ENCODE measurements at regions not wholly inside any gene's neighbourhood (a gene's known extent, or its start where the extent isn't known, plus 50 kb on each side); places are given as distances from the start of the nearest gene placed in this dataset.

GRCh38 chr6:104613416-104614001 is 246.2 kb downstream of the HACE1 start:
- DNase-seq (no peak), ATAC-seq (no peak)
- Histone ChIP-seq H3K36me3 (ENCODE audit: low read depth) (no peaks in the 10 kb centered on the region), H3K9me3 (no peaks in the 10 kb centered on the region), H3K4me1 (ENCODE audit: low read depth) (no peaks in the 10 kb centered on the region), H3K4me3 (no peak overlapping the region)
- intact Hi-C loops (cut with DNase I, micrococcal nuclease) = no loop called here
- TF ChIP-seq CTCF (IDR thresholded peaks at IDR 0.05) = no peak

DNA sequence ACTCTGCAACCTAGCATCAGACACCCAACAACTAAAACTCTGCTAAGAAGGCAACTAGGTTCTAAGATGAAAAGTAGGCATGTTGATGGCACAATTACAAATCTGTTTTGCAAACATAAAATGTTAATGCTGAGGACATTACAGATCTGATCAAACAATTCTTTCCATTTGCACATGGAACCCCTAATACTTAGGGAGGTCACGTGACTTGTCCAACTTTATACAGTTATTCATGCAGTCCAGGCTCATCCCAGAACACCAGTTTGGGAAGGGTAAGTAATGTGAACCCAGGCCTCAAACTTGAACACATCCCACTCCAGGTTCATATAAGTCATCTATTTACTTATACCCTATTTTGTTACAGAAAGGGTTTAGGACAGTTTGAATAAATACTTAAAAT is 247.2 kb downstream of the HACE1 start:
- no peak for TF ChIP-seq CTCF (IDR thresholded peaks at IDR 0.05)
- Histone ChIP-seq H3K4me1 (ENCODE audit: low read depth) (no peaks in the 10 kb centered on the region), H3K4me3 (no peak overlapping the region), H3K9me3 (no peaks in the 10 kb centered on the region), H3K36me3 (ENCODE audit: low read depth) (no peaks in the 10 kb centered on the region)
- ATAC-seq (no peak), DNase-seq (no peak)
- intact Hi-C loops (cut with DNase I, micrococcal nuclease) = no loop called here

DNA sequence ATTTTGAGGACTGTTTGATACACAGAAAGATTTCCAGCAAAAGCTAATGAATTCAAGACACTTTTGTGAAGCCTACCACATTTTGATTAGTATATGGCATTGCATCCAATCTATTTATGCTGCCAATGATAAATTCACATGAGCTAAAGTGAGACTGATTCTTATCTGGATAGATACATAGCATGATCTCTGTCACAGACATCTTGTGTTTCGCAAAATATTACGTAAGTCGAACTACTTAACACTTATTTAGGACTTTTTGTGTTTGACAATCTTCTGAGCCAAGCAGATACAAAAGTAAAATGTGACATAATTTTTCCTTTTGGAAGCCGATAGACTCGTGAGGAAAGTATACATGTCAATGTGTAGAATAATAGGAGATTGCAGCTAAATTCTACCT is 251.6 kb downstream of the HACE1 start:
- H3K4me3 ChIP-seq = no peak overlapping the region
- no peak for TF ChIP-seq CTCF (IDR thresholded peaks at IDR 0.05)
- intact Hi-C loops (cut with DNase I, micrococcal nuclease) = no loop called here
- H3K9me3 ChIP-seq = no peaks in the 10 kb centered on the region
- no peak for ATAC-seq
- no peaks in the 10 kb centered on the region for H3K36me3 ChIP-seq (ENCODE audit: low read depth)
- no peak for DNase-seq
- H3K4me1 ChIP-seq (ENCODE audit: low read depth) = no peaks in the 10 kb centered on the region

GRCh38 chr6:104607501-104607900 is 252.2 kb downstream of the HACE1 start:
- H3K4me3 ChIP-seq = no peak overlapping the region
- no peaks in the 10 kb centered on the region for H3K36me3 ChIP-seq (ENCODE audit: low read depth)
- ATAC-seq = peak; percentile 93
- DNase-seq = peak in 1 of 3 donors; percentile 20
- no peak for TF ChIP-seq CTCF (IDR thresholded peaks at IDR 0.05)
- no peaks in the 10 kb centered on the region for H3K9me3 ChIP-seq
- H3K4me1 ChIP-seq (ENCODE audit: low read depth) = no peaks in the 10 kb centered on the region
- intact Hi-C loops (cut with DNase I, micrococcal nuclease) = no loop called here

- H3K36me3 ChIP-seq (ENCODE audit: low read depth) = no peaks in the 10 kb centered on the region
- DNase-seq = peak in 2 of 3 donors; percentile 16 to 27
- no peak overlapping the region for H3K4me3 ChIP-seq
- intact Hi-C loops (cut with DNase I, micrococcal nuclease) = no loop called here
- no peaks in the 10 kb centered on the region for H3K9me3 ChIP-seq
- no peaks in the 10 kb centered on the region for H3K4me1 ChIP-seq (ENCODE audit: low read depth)
- peak; percentile 85 for ATAC-seq
- TF ChIP-seq CTCF (IDR thresholded peaks at IDR 0.05) = no peak
Observed at GRCh38 chr6:104606361-104606760, 253.4 kb downstream of the HACE1 start.

DNA sequence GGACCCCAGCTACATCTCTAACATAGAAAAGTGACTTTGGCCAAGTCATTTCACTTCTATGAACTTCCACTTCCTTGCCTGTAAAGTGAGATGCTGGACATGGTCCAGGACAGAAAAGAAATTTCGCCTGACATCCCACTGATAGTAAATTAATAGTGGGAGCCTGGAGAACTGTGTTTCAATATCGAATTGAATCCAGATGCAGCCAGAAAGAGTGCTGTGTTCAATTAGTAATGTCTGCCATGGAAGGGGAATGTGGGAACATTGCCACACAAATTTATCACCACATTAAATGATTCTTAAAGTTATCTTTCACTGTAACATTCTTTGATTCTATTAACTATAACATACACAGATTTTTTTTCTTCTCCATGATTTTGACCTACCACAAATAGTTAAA is 255.0 kb downstream of the HACE1 start:
- intact Hi-C loops (cut with DNase I, micrococcal nuclease) = no loop called here
- Histone ChIP-seq H3K4me3 (no peak overlapping the region), H3K36me3 (ENCODE audit: low read depth) (no peaks in the 10 kb centered on the region), H3K4me1 (ENCODE audit: low read depth) (no peaks in the 10 kb centered on the region), H3K9me3 (no peaks in the 10 kb centered on the region)
- no peak for ATAC-seq
- TF ChIP-seq CTCF (IDR thresholded peaks at IDR 0.05) = no peak
- no peak for DNase-seq

All from mucosa of descending colon (tissue), 3 donors.